Renal cortical epithelial cell (primary cell): ENCODE measurements at regions not wholly inside any gene's neighbourhood (a gene's known extent, or its start where the extent isn't known, plus 50 kb on each side); places are given as distances from the start of the nearest gene placed in this dataset.
A peak's percentile ranks its signal among the peaks of the same experiment; 100 is the strongest.

Experiments
- DNase-seq: peaks from one replicate; pipeline ENCODE4 v3.0.0-alpha.2; 2011; ENCODE audit warnings: low read depth

GRCh38 chr5:31048282-31049270 lies 144.9 kb upstream of the CDH6 start:
- DNase-seq = no peak

GRCh38 chr5:31047621-31048020 lies 145.9 kb upstream of the CDH6 start:
- DNase-seq = no peak

- no peak for DNase-seq
These were observed 146.5 kb upstream of the CDH6 start for GRCh38 chr5:31047007-31047406.

GRCh38 chr5:31036411-31036810 lies 157.1 kb upstream of the CDH6 start:
- DNase-seq = peak; percentile 40

- DNase-seq = peak; percentile 17
These were observed 160.2 kb upstream of the CDH6 start for GRCh38 chr5:31033295-31033694.

- DNase-seq = no peak
These were observed 163.6 kb upstream of the CDH6 start for GRCh38 chr5:31029925-31030324.

GRCh38 chr5:31027721-31028120 lies 165.8 kb upstream of the CDH6 start:
- peak; percentile 92 for DNase-seq

- peak; percentile 79 for DNase-seq
These were observed 170.4 kb upstream of the CDH6 start for GRCh38 chr5:31023105-31023504.

- peak; percentile 73 for DNase-seq
These were observed 172.3 kb upstream of the CDH6 start for GRCh38 chr5:31021181-31021624.

- DNase-seq = no peak
These were observed 185.3 kb upstream of the CDH6 start for GRCh38 chr5:31008231-31008630.

- DNase-seq = no peak
These were observed 185.8 kb upstream of the CDH6 start for GRCh38 chr5:31007672-31008071.

GRCh38 chr5:31000287-31000686 lies 193.2 kb upstream of the CDH6 start:
- DNase-seq = no peak

GRCh38 chr5:30997681-30998080 lies 195.8 kb upstream of the CDH6 start:
- DNase-seq = no peak

- no peak for DNase-seq
These were observed 198.6 kb upstream of the CDH6 start for GRCh38 chr5:30994902-30995301.

GRCh38 chr5:30994176-30994575 lies 199.3 kb upstream of the CDH6 start:
- no peak for DNase-seq

GRCh38 chr5:30991462-30991861 lies 202.0 kb upstream of the CDH6 start:
- no peak for DNase-seq

GRCh38 chr5:30981576-30981975 lies 211.9 kb upstream of the CDH6 start:
- DNase-seq = no peak

- no peak for DNase-seq
These were observed 224.5 kb upstream of the CDH6 start for GRCh38 chr5:30968971-30969370.

GRCh38 chr5:30960036-30960435 lies 233.4 kb upstream of the CDH6 start:
- DNase-seq = no peak

GRCh38 chr5:30959238-30959637 lies 234.2 kb upstream of the CDH6 start:
- DNase-seq = peak; percentile 27

GRCh38 chr5:30957591-30957990 lies 235.9 kb upstream of the CDH6 start:
- no peak for DNase-seq

GRCh38 chr5:30956251-30956650 lies 237.2 kb upstream of the CDH6 start:
- peak; percentile 28 for DNase-seq

GRCh38 chr5:30937070-30937469 lies 256.4 kb upstream of the CDH6 start:
- DNase-seq = peak; percentile 27

- DNase-seq = no peak
These were observed 259.9 kb upstream of the CDH6 start for GRCh38 chr5:30933599-30933998.
